Medulla oblongata (tissue), 1 donor: ENCODE measurements at regions not wholly inside any gene's neighbourhood (a gene's known extent, or its start where the extent isn't known, plus 50 kb on each side); places are given as distances from the start of the nearest gene placed in this dataset.
"Not testable (repeated sequence)": the region's sequence is repeated elsewhere in the genome, so short reads cannot be mapped to it uniquely, and the experiment has no call there.

Experiments
- DNase-seq: peaks from one replicate; pipeline ENCODE4 v3.0.0-alpha.2; 2015; ENCODE audit errors: extremely low spot score

GRCh38 chr4:126770811-126771553 lies 861.8 kb upstream of the INTU start:
- DNase-seq = not testable (repeated sequence)

GRCh38 chr4:126771618-126772017 lies 861.1 kb upstream of the INTU start:
- not testable (repeated sequence) for DNase-seq

GRCh38 chr4:126772662-126773061 lies 860.1 kb upstream of the INTU start:
- no peak for DNase-seq

- no peak for DNase-seq
Observed at GRCh38 chr4:126775485-126776106, 857.2 kb upstream of the INTU start.

- no peak for DNase-seq
Observed at GRCh38 chr4:126776361-126776760, 856.4 kb upstream of the INTU start.

- DNase-seq = no peak
Observed at GRCh38 chr4:126777649-126778048, 855.1 kb upstream of the INTU start.

GRCh38 chr4:126778348-126778747 lies 854.4 kb upstream of the INTU start:
- no peak for DNase-seq

- DNase-seq = no peak
Observed at GRCh38 chr4:126779001-126779400, 853.8 kb upstream of the INTU start.

- DNase-seq = no peak
Observed at GRCh38 chr4:126779436-126780166, 853.2 kb upstream of the INTU start.

- no peak for DNase-seq
Observed at GRCh38 chr4:126783191-126783590, 849.6 kb upstream of the INTU start.

- DNase-seq = no peak
Observed at GRCh38 chr4:126784966-126785580, 847.7 kb upstream of the INTU start.

- no peak for DNase-seq
Observed at GRCh38 chr4:126790633-126791032, 842.1 kb upstream of the INTU start.

- DNase-seq = no peak
Observed at GRCh38 chr4:126794363-126794762, 838.4 kb upstream of the INTU start.

GRCh38 chr4:126798214-126798613 lies 834.5 kb upstream of the INTU start:
- DNase-seq = no peak

- no peak for DNase-seq
Observed at GRCh38 chr4:126799416-126799815, 833.3 kb upstream of the INTU start.

GRCh38 chr4:126799971-126800574 lies 832.7 kb upstream of the INTU start:
- DNase-seq = no peak

GRCh38 chr4:126800575-126801141 lies 832.1 kb upstream of the INTU start:
- no peak for DNase-seq

- no peak for DNase-seq
Observed at GRCh38 chr4:126807132-126807531, 825.6 kb upstream of the INTU start.

- no peak for DNase-seq
Observed at GRCh38 chr4:126812076-126812475, 820.7 kb upstream of the INTU start.

- no peak for DNase-seq
Observed at GRCh38 chr4:126820631-126821030, 812.1 kb upstream of the INTU start.

GRCh38 chr4:126821152-126821551 lies 811.6 kb upstream of the INTU start:
- DNase-seq = no peak

GRCh38 chr4:126825083-126825482 lies 807.7 kb upstream of the INTU start:
- DNase-seq = no peak
